ENCODE measurements at regions not wholly inside any gene's neighbourhood (a gene's known extent, or its start where the extent isn't known, plus 50 kb on each side); places are given as distances from the start of the nearest gene placed in this dataset.

DNA sequence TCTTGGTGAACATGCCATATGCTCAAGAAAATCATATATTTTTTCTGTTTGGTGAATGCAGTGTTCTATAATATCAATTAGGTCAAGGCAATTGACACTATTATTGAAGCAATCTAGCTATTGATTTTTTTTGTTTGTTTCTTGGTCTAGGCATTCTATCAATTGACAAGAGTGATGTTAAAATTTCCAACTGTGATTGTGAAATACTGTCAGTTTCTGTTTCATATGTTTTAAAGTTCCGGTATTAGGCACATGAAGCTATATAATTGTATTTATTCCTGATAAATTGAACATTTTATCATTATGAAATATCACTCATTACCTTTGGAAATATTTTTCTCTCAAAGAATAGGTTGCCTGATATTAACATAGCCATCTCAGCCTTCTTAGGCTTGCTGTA lies 653.4 kb downstream of the HDGFL1 start:
- TF ChIP-seq, protein P1, sequence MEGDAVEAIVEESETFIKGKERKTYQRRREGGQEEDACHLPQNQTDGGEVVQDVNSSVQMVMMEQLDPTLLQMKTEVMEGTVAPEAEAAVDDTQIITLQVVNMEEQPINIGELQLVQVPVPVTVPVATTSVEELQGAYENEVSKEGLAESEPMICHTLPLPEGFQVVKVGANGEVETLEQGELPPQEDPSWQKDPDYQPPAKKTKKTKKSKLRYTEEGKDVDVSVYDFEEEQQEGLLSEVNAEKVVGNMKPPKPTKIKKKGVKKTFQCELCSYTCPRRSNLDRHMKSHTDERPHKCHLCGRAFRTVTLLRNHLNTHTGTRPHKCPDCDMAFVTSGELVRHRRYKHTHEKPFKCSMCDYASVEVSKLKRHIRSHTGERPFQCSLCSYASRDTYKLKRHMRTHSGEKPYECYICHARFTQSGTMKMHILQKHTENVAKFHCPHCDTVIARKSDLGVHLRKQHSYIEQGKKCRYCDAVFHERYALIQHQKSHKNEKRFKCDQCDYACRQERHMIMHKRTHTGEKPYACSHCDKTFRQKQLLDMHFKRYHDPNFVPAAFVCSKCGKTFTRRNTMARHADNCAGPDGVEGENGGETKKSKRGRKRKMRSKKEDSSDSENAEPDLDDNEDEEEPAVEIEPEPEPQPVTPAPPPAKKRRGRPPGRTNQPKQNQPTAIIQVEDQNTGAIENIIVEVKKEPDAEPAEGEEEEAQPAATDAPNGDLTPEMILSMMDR (conservative IDR thresholded peaks at IDR 0.05 in 1 of 2, IDR thresholded peaks at IDR 0.05 in 1 of 2; ENCODE audit: low read depth in 1 of 2, low read length in 2 of 2), result no peak
- TF ChIP-seq EZH2 (IDR thresholded peaks at IDR 0.05; ENCODE audit: low read length, missing control alignments), result no peak
